Liver (tissue), 8 donors: ENCODE measurements at regions not wholly inside any gene's neighbourhood (a gene's known extent, or its start where the extent isn't known, plus 50 kb on each side); places are given as distances from the start of the nearest gene placed in this dataset.

ENCODE experiments used
- DNase-seq: peaks from one replicate; pipeline ENCODE4 v3.0.0-alpha.2; 2017; ENCODE audit warnings: low spot score
- H3K27ac ChIP-seq, 2 donors: one replicate each; pipeline ENCODE4 v1.7.0; 2013; ENCODE audit warnings: inconsistent platforms in 2 of 2, low read length in 2 of 2, control low read depth in 1 of 2, low read depth in 1 of 2, mild to moderate bottlenecking in 1 of 2
- H3K27me3 ChIP-seq, 4 donors: one replicate each; pipeline versions ENCODE4 v1.6.1 to v1.7.0; 2013; ENCODE audit warnings: low read length in 3 of 4, inconsistent platforms in 1 of 4, mild to moderate bottlenecking in 1 of 4, moderate library complexity in 1 of 4; ENCODE audit not compliant: control insufficient read depth in 4 of 4, insufficient read depth in 4 of 4
- H3K36me3 ChIP-seq, 4 donors: one replicate each; pipeline versions ENCODE4 v1.6.1 to v1.7.0; 2013; ENCODE audit warnings: low read length in 3 of 4, mild to moderate bottlenecking in 3 of 4, low read depth in 1 of 4, moderate library complexity in 1 of 4; ENCODE audit not compliant: control insufficient read depth in 4 of 4, insufficient read depth in 3 of 4
- H3K4me1 ChIP-seq, 4 donors: one replicate each; pipeline versions ENCODE4 v1.6.1 to v1.7.0; 2013; ENCODE audit warnings: low read length in 3 of 4, mild to moderate bottlenecking in 3 of 4, moderate library complexity in 1 of 4; ENCODE audit not compliant: control insufficient read depth in 4 of 4, insufficient read depth in 4 of 4
- H3K4me3 ChIP-seq, 3 donors: one replicate each; pipeline versions ENCODE4 v1.6.1 to v1.7.0; 2013; ENCODE audit warnings: low read length in 3 of 3, control low read depth in 1 of 3, low read depth in 1 of 3, mild to moderate bottlenecking in 1 of 3
- H3K9ac ChIP-seq, 2 donors: one replicate each; pipeline ENCODE4 v1.7.0; 2013; ENCODE audit warnings: low read length in 2 of 2, mild to moderate bottlenecking in 2 of 2, moderate library complexity in 2 of 2, control low read depth in 1 of 2, low read depth in 1 of 2
- H3K9me3 ChIP-seq, 4 donors: one replicate each; pipeline versions ENCODE4 v1.6.1 to v1.7.0; 2013; ENCODE audit warnings: low read length in 3 of 4; ENCODE audit not compliant: control insufficient read depth in 4 of 4
- EGR1 ChIP-seq, 2 donors: IDR thresholded peaks; 2 replicates each; pipeline ENCODE4 v1.6.1; 2016 to 2018; ENCODE audit warnings: antibody characterized with exemption in 2 of 2, low read depth in 2 of 2
- FOXA1 ChIP-seq: IDR thresholded peaks from 2 replicates; pipeline ENCODE4 v1.6.1; 2016; ENCODE audit warnings: antibody characterized with exemption
- FOXA2 ChIP-seq: IDR thresholded peaks from 2 replicates; pipeline ENCODE4 v1.6.1; 2016; ENCODE audit warnings: antibody characterized with exemption
- GABPA ChIP-seq, 2 donors: IDR thresholded peaks in 1 of 2; conservative IDR thresholded peaks in 1 of 2; 2 replicates each; pipeline ENCODE4 v1.6.1; 2016; ENCODE audit warnings: antibody characterized with exemption in 2 of 2, mild to moderate bottlenecking in 1 of 2, moderate library complexity in 1 of 2
- HNF4A ChIP-seq, 2 donors: conservative IDR thresholded peaks; 2 replicates each; pipeline ENCODE4 v1.6.1; 2016; ENCODE audit warnings: antibody characterized with exemption in 2 of 2, mild to moderate bottlenecking in 2 of 2
- HNF4G ChIP-seq: IDR thresholded peaks from 2 replicates; pipeline ENCODE4 v1.6.1; 2016; ENCODE audit warnings: antibody characterized with exemption
- JUND ChIP-seq, 2 donors: IDR thresholded peaks; 2 replicates each; pipeline ENCODE4 v1.6.1; 2016; ENCODE audit warnings: antibody characterized with exemption in 2 of 2
- NR2F2 ChIP-seq: IDR thresholded peaks from 2 replicates; pipeline ENCODE4 v1.6.1; 2016; ENCODE audit warnings: antibody characterized with exemption
- RAD21 ChIP-seq, 2 donors: IDR thresholded peaks; 2 replicates each; pipeline ENCODE4 v1.6.1; 2016; ENCODE audit warnings: antibody characterized with exemption in 2 of 2, mild to moderate bottlenecking in 2 of 2
- RXRA ChIP-seq, 2 donors: IDR thresholded peaks; 2 replicates each; pipeline ENCODE4 v1.6.1; 2017 to 2018; ENCODE audit warnings: antibody characterized with exemption in 2 of 2, mild to moderate bottlenecking in 1 of 2
- SP1 ChIP-seq: IDR thresholded peaks from 2 replicates; pipeline ENCODE4 v1.6.1; 2018; ENCODE audit warnings: antibody characterized with exemption, mild to moderate bottlenecking
- TAF1 ChIP-seq: conservative IDR thresholded peaks from 2 replicates; pipeline ENCODE4 v1.6.1; 2016; ENCODE audit warnings: antibody characterized with exemption, mild to moderate bottlenecking
- YY1 ChIP-seq: IDR thresholded peaks from 2 replicates; pipeline ENCODE4 v1.6.1; 2016; ENCODE audit warnings: antibody characterized with exemption, mild to moderate bottlenecking
- WGBS: extraction: QIAGEN DNeasy Blood & Tissue Kit; methylation state at CpG from one replicate; pipeline ENCODE4 v1.1.7; 2013; 5-methylcytosine and 5-hydroxymethylcytosine counted together
- TF ChIP-seq, protein P1 (sequence below): IDR thresholded peaks from 2 replicates; pipeline ENCODE4 v1.6.1; 2016; ENCODE audit warnings: antibody characterized with exemption
- TF ChIP-seq, protein P2 (sequence below): fragments of 150-350 bp; IDR thresholded peaks from 2 replicates; pipeline ENCODE4 v1.5.1; 2017; ENCODE audit warnings: improper control_type of control experiment, low read depth, low read length; ENCODE audit not compliant: missing input control
- TF ChIP-seq, protein P3 (sequence below): IDR thresholded peaks from 2 replicates; pipeline ENCODE4 v1.6.1; 2016; ENCODE audit warnings: antibody characterized with exemption, mild to moderate bottlenecking
- TF ChIP-seq, protein P4 (sequence below): IDR thresholded peaks from 2 replicates; pipeline ENCODE4 v1.6.1; 2016; ENCODE audit warnings: antibody characterized with exemption
- donor health status: healthy.
- donor health status: healthy.
- donor health status: healthy.
- donor health status: healthy.
- donor health status: healthy.

DNA sequence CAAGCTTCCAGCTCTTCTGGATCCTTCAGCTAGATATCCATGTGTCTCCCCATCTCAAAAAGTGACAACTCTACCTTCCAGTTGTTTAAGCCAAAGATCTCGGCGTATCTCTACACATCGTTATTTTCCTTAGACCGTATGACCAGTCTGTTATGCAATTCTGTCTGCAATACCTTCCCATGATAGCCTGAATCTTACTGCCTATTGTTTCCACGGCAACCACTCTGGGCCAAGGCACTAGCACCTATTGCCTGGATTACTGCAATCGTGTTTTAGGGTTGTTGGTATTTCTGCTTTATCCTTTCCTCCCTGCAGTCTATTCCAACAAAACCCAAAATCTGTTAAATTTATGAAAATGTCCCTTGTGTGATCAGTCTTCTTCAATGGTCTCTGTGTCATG is 448.4 kb downstream of the MTRR start:
- WGBS: 83% methylated on average over 6 of the region's 6 CpGs
- no peak for DNase-seq
- Histone ChIP-seq H3K27ac (no peak overlapping the region), H3K9ac (no peak overlapping the region), H3K27me3 (peaks cover 0 to 7% (median 2%) of the 10 kb centered on the region in 4 donors), H3K9me3 (no peaks in the 10 kb centered on the region), H3K4me1 (no peaks in the 10 kb centered on the region), H3K36me3 (no peaks in the 10 kb centered on the region), H3K4me3 (no peak overlapping the region)
- TF ChIP-seq TAF1 (no peak), RXRA (IDR thresholded peaks at IDR 0.05) (no peak), NR2F2 (no peak), EGR1 (IDR thresholded peaks at IDR 0.05; ENCODE audit: low read depth in 2 of 2) (no peak), YY1 (no peak), JUND (IDR thresholded peaks at IDR 0.05) (no peak), GABPA (IDR thresholded peaks at IDR 0.05 in 1 of 2, conservative IDR thresholded peaks at IDR 0.05 in 1 of 2) (no peak), HNF4G (no peak), RAD21 (IDR thresholded peaks at IDR 0.05) (no peak), SP1 (no peak), FOXA2 (no peak), FOXA1 (no peak), HNF4A (conservative IDR thresholded peaks at IDR 0.05) (no peak)
- TF ChIP-seq, protein P1, sequence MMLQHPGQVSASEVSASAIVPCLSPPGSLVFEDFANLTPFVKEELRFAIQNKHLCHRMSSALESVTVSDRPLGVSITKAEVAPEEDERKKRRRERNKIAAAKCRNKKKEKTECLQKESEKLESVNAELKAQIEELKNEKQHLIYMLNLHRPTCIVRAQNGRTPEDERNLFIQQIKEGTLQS: no peak
- TF ChIP-seq, protein P2, sequence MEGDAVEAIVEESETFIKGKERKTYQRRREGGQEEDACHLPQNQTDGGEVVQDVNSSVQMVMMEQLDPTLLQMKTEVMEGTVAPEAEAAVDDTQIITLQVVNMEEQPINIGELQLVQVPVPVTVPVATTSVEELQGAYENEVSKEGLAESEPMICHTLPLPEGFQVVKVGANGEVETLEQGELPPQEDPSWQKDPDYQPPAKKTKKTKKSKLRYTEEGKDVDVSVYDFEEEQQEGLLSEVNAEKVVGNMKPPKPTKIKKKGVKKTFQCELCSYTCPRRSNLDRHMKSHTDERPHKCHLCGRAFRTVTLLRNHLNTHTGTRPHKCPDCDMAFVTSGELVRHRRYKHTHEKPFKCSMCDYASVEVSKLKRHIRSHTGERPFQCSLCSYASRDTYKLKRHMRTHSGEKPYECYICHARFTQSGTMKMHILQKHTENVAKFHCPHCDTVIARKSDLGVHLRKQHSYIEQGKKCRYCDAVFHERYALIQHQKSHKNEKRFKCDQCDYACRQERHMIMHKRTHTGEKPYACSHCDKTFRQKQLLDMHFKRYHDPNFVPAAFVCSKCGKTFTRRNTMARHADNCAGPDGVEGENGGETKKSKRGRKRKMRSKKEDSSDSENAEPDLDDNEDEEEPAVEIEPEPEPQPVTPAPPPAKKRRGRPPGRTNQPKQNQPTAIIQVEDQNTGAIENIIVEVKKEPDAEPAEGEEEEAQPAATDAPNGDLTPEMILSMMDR: no peak
- TF ChIP-seq, protein P3, sequence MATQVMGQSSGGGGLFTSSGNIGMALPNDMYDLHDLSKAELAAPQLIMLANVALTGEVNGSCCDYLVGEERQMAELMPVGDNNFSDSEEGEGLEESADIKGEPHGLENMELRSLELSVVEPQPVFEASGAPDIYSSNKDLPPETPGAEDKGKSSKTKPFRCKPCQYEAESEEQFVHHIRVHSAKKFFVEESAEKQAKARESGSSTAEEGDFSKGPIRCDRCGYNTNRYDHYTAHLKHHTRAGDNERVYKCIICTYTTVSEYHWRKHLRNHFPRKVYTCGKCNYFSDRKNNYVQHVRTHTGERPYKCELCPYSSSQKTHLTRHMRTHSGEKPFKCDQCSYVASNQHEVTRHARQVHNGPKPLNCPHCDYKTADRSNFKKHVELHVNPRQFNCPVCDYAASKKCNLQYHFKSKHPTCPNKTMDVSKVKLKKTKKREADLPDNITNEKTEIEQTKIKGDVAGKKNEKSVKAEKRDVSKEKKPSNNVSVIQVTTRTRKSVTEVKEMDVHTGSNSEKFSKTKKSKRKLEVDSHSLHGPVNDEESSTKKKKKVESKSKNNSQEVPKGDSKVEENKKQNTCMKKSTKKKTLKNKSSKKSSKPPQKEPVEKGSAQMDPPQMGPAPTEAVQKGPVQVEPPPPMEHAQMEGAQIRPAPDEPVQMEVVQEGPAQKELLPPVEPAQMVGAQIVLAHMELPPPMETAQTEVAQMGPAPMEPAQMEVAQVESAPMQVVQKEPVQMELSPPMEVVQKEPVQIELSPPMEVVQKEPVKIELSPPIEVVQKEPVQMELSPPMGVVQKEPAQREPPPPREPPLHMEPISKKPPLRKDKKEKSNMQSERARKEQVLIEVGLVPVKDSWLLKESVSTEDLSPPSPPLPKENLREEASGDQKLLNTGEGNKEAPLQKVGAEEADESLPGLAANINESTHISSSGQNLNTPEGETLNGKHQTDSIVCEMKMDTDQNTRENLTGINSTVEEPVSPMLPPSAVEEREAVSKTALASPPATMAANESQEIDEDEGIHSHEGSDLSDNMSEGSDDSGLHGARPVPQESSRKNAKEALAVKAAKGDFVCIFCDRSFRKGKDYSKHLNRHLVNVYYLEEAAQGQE: no peak
- TF ChIP-seq, protein P4, sequence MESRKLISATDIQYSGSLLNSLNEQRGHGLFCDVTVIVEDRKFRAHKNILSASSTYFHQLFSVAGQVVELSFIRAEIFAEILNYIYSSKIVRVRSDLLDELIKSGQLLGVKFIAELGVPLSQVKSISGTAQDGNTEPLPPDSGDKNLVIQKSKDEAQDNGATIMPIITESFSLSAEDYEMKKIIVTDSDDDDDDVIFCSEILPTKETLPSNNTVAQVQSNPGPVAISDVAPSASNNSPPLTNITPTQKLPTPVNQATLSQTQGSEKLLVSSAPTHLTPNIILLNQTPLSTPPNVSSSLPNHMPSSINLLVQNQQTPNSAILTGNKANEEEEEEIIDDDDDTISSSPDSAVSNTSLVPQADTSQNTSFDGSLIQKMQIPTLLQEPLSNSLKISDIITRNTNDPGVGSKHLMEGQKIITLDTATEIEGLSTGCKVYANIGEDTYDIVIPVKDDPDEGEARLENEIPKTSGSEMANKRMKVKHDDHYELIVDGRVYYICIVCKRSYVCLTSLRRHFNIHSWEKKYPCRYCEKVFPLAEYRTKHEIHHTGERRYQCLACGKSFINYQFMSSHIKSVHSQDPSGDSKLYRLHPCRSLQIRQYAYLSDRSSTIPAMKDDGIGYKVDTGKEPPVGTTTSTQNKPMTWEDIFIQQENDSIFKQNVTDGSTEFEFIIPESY: no peak

DNA sequence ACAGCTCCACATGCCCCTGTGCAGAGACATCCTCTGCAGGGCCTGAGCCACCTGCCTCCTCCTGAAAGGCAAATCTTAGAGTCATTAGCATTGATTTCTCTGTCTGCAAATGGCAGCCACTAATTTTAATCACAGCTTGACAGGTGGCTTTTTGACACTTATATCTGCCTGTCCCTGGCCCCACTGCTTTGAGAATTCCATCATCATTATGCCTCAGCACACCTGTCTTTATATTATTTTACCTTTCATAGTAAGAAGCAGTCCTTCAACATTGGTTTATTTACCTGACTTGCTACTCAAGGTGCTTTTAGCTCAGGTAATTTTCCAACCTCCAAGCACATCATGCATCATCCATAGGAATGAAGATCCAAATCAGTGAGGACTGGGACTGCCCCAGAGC is 451.3 kb downstream of the MTRR start:
- H3K27ac ChIP-seq: no peak overlapping the region
- H3K4me3 ChIP-seq: no peak overlapping the region
- no peak overlapping the region for H3K9ac ChIP-seq
- no peaks in the 10 kb centered on the region for H3K9me3 ChIP-seq
- H3K4me1 ChIP-seq: no peaks in the 10 kb centered on the region
- DNase-seq: no peak
- TF ChIP-seq YY1: no peak
- no peak for TF ChIP-seq JUND (IDR thresholded peaks at IDR 0.05)
- TF ChIP-seq, protein P4: no peak
- no peak for TF ChIP-seq SP1
- no peak for TF ChIP-seq GABPA (IDR thresholded peaks at IDR 0.05 in 1 of 2, conservative IDR thresholded peaks at IDR 0.05 in 1 of 2)
- no peak for TF ChIP-seq FOXA2
- no peak for TF ChIP-seq RXRA (IDR thresholded peaks at IDR 0.05)
- TF ChIP-seq, protein P1: no peak
- peaks cover 0 to 7% (median 2%) of the 10 kb centered on the region in 4 donors for H3K27me3 ChIP-seq
- H3K36me3 ChIP-seq: no peaks in the 10 kb centered on the region
